ENCODE measurements at regions not wholly inside any gene's neighbourhood (a gene's known extent, or its start where the extent isn't known, plus 50 kb on each side); places are given as distances from the start of the nearest gene placed in this dataset.
"Not testable (repeated sequence)": the region's sequence is repeated elsewhere in the genome, so short reads cannot be mapped to it uniquely, and the experiment has no call there.

DNA sequence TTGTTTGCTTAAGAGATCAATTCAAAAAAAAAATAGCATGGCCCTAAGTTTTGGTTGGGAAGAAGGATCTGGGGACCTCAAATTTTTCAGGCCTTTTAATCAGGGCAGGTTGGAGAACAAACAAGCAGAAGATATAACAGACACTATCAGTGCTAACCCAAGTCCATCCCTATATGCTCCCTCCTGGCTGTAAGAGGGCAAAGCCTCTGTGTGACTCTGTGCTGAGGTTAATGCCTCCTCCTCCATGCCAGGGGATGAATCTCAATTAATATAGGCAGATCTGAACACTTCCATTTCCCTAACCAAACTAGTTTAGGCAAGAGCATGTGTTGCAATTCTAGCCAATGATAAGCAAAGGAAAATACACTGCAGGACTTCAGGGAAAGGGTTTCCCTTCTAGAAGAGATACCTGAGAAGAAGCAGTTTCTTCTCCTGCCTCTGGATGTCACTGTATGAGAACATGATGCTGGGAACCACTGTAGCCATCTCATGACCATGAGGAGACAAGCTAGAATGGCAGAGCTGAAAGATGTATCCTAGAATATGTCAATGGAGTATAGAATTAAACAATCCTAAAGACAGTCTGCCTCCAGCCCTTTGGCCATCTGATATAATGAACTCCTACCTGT, 76.0 kb downstream of the CHD9NB start:
- DNase-seq: no peak

GRCh38 chr16:52967744-52968143, 85.0 kb downstream of the CHD9NB start:
- no peak for DNase-seq

- no peak for DNase-seq
These were observed 88.4 kb downstream of the CHD9NB start for GRCh38 chr16:52964290-52964689.

DNA sequence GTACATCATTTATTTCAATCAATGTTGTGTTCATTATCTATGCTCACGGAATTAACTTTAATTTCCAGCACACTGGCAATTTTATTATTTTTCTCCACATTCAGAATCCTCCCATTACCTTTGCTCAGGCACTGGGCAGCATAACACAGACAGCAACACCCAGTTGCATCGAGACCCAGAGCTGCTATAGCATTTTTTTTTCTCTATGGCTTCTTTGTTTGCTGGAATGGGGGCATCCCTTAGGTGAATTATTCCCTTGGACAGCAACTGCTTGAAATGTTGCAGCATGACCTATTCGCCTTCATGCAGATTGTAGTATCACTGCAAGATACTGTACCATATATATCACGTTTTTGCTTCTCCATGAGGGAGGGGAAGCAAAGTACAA, 88.8 kb downstream of the CHD9NB start:
- no peak for DNase-seq

- no peak for DNase-seq
These were observed 89.4 kb downstream of the CHD9NB start for GRCh38 chr16:52963212-52963854.

GRCh38 chr16:52958951-52959350, 93.7 kb downstream of the CHD9NB start:
- DNase-seq: no peak

DNA sequence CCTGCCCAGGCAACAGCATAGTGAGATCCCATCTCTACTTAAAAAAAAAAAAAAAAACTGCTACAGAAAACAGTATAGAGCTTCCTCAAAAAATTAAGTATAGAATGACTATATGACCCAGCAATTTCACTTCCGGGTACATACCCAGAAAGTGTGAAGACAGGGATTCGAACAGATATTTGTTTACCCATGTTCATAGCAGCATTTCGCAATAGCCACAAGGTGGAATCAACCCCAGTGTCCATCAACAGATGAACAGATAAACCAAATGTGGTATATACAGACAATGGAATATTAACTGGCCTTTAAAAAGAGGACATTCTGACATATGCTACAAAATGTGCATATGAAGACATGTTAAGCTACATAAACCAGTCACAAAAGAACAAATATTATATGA, 95.5 kb downstream of the CHD9NB start:
- DNase-seq: no peak

DNA sequence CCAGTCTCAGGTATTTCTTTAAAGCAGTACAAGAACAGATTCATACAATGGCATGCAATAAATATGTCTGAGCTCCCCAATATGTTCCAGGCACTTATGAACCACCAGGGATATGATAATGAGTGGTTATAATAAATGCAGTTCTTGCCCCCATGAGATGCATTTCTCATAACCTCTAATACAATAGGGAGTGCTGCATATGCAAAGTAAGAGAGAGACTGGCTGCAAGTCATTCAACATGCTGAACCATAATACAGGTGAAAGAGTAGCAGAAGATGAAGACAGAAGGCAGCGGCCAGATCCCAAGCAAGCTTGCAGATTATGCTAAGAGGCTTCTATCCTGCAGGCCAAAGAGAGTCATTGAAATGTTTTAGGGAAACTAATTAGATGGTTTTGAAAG, 96.7 kb downstream of the CHD9NB start:
- no peak for DNase-seq

- DNase-seq: no peak
These were observed 99.5 kb downstream of the CHD9NB start for GRCh38 chr16:52953215-52953614.

DNA sequence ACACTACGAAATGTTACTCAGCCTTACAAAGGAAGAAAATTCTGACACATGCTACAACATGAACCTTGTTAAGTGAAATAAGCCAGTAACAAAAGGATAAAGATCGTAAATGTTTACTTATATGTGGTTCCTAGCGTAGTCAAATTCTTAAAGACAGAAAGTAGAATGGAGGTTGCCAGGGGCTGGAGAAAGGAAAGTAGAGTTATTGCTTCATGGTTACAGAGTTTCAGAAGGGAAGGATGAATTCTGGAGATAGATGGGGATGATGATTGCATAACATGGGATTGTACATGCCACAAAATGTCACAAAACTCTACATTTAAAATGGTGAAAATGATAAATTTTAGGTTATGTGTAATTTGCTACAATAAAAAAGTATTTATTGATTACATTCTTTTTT, 103.8 kb downstream of the CHD9NB start:
- DNase-seq: no peak

- no peak for DNase-seq
These were observed 120.4 kb downstream of the CHD9NB start for GRCh38 chr16:52932321-52932720.

DNA sequence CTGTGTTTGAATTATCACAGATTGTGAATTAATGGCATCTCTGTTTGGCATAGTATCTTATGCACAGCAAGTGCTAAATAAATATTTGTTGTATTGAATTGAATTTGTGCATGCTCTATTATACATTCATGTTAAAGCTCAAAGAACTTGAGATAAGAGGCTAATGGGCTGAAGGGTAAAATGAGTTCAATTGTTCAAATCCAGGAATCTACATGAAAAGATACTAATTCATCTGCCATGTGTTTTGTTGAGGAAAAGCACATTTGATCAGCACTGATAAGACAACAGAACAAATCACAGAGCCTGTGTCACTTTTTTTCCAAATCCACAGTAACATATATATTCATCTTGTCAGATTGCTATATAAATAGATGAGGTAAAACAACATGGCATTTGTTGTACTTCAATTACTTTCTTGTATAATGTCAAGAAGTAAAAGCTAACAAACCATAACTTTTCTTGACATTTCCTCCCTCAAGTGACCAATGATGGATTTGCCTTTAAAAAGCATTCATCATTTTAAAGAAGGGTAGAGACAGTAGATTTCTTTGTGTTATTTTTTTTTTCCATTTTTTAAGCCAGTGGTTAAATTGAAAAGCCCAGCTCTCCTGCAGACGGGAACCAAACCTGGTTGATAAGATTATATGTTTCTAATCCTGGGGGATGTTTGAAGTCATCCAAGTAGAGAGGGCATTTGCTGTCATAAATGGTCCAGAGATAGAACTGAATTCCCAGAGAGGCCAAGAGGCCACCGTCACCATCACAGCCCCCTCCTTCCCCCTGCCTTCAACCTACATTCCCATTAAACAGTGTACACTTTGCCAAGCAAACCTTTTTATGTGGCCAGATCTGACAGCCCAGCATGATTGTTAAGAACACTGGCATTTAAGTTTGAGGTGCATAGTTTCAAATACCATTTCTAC, 123.0 kb downstream of the CHD9NB start:
- DNase-seq: no peak

- DNase-seq: no peak
These were observed 123.7 kb downstream of the CHD9NB start for GRCh38 chr16:52928955-52929354.

DNA sequence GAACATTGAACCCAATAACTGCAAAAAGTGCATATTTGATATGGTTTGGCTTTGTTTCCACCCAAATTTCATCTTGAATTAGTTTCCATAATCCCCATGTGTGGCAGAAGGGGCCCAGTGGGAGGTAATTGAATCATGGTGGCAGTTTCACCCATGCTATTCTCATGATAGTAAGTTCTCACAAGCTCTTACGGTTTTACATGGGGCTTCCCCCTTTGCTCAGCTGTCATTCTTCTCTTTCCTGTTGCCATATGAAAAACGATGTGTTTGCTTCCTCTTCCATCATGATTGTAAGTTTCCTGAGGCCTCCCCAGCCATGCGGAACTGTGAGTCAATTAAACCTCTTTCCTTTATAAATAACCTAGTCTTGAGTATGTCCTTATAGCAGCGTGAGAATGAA, 127.6 kb downstream of the CHD9NB start:
- DNase-seq: no peak

DNA sequence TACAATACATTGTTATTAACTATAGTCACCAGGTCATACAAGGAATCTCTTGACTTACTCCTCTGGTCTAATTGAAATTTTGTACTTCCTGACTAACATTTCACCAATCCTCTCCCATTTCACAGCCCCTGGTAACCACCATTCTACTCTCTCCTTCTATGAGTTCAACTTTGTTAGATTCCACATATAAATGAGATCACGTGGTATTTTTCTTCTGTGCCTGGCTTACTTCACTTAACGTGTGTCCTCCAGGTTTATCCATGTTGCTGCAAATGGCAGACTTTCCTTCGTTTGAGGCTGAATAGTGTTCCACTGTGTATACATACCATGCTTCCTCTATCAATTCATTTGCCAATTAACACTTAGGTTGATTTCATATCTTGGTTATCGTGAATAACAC, 128.5 kb downstream of the CHD9NB start:
- DNase-seq: no peak

GRCh38 chr16:52921104-52921503, 131.6 kb downstream of the CHD9NB start:
- DNase-seq: no peak

DNA sequence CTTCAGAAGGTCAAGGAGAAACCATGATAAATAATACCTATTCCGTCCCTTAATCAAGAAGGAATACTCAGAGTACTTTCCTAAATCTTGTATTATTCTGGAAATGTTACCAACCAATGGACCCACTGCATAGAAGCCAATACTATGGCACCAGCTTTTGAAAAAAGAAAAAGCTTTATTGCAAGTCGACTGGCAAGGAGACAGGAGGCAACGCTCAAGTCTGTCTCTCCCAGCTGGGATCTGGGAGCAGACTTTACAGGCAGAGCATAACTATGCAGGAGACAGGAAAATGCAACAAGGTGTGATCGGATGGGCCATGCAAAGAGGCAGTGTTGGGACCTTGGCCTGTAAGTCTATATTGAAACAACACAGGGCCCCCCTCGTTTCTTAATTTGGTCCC, 132.4 kb downstream of the CHD9NB start:
- DNase-seq: no peak

- DNase-seq: no peak
These were observed 138.3 kb downstream of the CHD9NB start for GRCh38 chr16:52914428-52914827.

DNA sequence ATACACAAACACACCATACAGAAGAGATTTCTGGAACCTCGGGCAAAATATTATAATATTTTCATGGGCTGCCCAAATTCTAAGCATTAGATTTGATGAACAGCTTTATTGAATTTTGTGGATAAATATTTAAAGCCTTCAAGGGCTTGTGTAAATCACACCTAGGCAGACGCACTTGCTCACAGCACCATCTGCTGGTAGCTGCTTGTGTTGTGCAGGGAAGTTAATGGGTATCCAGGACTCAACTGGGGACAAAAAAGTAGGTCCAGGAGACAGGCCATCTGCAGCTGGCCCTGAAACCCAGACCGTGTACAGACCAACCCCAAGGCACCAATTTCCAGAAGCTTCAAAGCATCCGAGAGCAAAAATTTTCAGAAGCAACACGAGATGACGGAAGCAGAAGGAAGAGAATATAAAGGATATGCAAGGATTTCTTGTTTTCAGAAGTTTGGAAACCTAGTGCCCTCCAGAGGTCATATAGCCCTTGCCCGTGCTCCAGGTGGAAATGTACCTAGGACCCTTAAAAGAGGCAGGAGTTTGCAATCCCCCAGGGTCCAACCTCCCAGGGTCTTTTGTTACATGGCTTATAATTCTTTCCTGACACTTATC, 140.0 kb downstream of the CHD9NB start:
- peak; percentile 17 for DNase-seq

GRCh38 chr16:52908057-52908456, 144.6 kb downstream of the CHD9NB start:
- not testable (repeated sequence) for DNase-seq

- no peak for DNase-seq
These were observed 146.4 kb downstream of the CHD9NB start for GRCh38 chr16:52906281-52906680.

- no peak for DNase-seq
These were observed 156.1 kb downstream of the CHD9NB start for GRCh38 chr16:52896478-52897164.

DNA sequence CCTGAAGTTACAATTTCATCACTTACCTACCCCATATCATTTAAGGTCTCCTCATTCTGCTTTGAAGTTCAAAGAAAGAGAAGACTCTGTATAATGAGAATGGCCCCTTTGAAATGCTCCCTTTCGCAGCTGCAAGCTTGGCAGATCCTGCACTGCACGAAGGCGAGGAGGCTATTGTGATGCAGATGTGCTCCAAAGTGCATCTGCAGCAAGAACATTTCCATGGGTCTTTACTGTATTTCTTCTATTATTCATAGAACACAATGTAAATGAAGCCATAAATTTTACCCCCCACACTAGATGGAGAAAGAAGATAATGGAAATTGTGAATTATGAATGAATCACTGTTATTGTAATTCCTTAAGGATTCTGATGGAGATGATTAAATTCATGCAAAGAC, 178.7 kb downstream of the CHD9NB start:
- DNase-seq: no peak

Data from NCI-H2029 treated with DMSO at 0.1 percent for 48 hours (cell line).